Gastroesophageal sphincter (tissue), 3 donors: ENCODE measurements at regions not wholly inside any gene's neighbourhood (a gene's known extent, or its start where the extent isn't known, plus 50 kb on each side); places are given as distances from the start of the nearest gene placed in this dataset.

Experiments used
- CTCF ChIP-seq, 4 experiments: fragments of 200-600 bp in 2 of 4; fragments of 450-650 bp in 2 of 4; sonication (generic) in 1 of 4; IDR thresholded peaks; one replicate each; pipeline ENCODE4 v1.5.1; 2017 to 2019; ENCODE audit warnings: antibody characterized with exemption in 4 of 4, mild to moderate bottlenecking in 2 of 4, moderate library complexity in 2 of 4
- EP300 ChIP-seq: sonication (generic); formaldehyde crosslinking; IDR thresholded peaks from one replicate; pipeline ENCODE4 v1.6.1; 2017; ENCODE audit warnings: antibody characterized with exemption, mild to moderate bottlenecking
- POLR2A ChIP-seq, 2 donors: fragments of 450-650 bp; IDR thresholded peaks; one replicate each; pipeline ENCODE4 v1.6.1; 2017; ENCODE audit warnings: antibody characterized with exemption in 2 of 2, mild to moderate bottlenecking in 2 of 2, moderate library complexity in 1 of 2
- POLR2AphosphoS5 ChIP-seq: sonication (generic); formaldehyde crosslinking; IDR thresholded peaks from one replicate; pipeline ENCODE4 v1.6.1; 2017; ENCODE audit warnings: antibody characterized with exemption

GRCh38 chr9:117597977-117598376 is 106.2 kb upstream of the TLR4 start:
- TF ChIP-seq CTCF (IDR thresholded peaks at IDR 0.05) (no peak), POLR2A (IDR thresholded peaks at IDR 0.05) (no peak), EP300 (no peak), POLR2AphosphoS5 (no peak)
